ENCODE measurements at regions not wholly inside any gene's neighbourhood (a gene's known extent, or its start where the extent isn't known, plus 50 kb on each side); places are given as distances from the start of the nearest gene placed in this dataset.

- TF ChIP-seq POLR2A (IDR thresholded peaks at IDR 0.05), result no peak
- no peak for TF ChIP-seq CTCF (IDR thresholded peaks at IDR 0.05)
- no peak for TF ChIP-seq POLR2AphosphoS5 (IDR thresholded peaks at IDR 0.05)
- no peak for TF ChIP-seq EP300 (IDR thresholded peaks at IDR 0.05)
These were observed 99.1 kb downstream of the SNX18 start for GRCh38 chr5:54616518-54617220.

All from stomach (tissue), 4 donors.